HG02623 (cell line): ENCODE measurements at regions not wholly inside any gene's neighbourhood (a gene's known extent, or its start where the extent isn't known, plus 50 kb on each side); places are given as distances from the start of the nearest gene placed in this dataset.
A peak's percentile ranks its signal among the peaks of the same experiment; 100 is the strongest.

Experiments used
- ATAC-seq: cut with Tn5 transposase; IDR thresholded peaks from one replicate; pipeline ENCODE4 v1.9.1; 2021; ENCODE audit warnings: moderate library complexity; ENCODE audit not compliant: unreplicated experiment

- no peak for ATAC-seq
Measured at GRCh38 chr3:117235304-117235703, 525.7 kb downstream of the TUSC7 start.

GRCh38 chr3:117238806-117239205 is 529.2 kb downstream of the TUSC7 start:
- no peak for ATAC-seq

DNA sequence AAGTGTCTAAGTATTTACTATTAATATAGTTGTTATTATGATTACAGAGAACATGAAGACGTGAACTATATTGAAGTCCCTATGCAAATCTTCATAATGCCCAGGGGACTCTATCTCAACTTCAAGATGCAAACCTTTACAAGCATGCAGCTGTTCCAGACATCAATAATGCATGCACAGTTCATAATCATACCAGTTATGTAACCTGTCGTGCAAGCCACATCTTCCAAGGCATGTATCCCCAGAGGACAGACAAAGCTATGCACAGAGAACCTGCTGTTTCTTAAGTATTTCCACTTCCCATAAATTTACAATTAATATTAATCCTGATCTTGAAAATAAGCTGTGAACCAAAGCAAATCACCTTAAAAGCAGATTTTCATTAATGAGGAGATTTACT is 534.1 kb downstream of the TUSC7 start:
- no peak for ATAC-seq

DNA sequence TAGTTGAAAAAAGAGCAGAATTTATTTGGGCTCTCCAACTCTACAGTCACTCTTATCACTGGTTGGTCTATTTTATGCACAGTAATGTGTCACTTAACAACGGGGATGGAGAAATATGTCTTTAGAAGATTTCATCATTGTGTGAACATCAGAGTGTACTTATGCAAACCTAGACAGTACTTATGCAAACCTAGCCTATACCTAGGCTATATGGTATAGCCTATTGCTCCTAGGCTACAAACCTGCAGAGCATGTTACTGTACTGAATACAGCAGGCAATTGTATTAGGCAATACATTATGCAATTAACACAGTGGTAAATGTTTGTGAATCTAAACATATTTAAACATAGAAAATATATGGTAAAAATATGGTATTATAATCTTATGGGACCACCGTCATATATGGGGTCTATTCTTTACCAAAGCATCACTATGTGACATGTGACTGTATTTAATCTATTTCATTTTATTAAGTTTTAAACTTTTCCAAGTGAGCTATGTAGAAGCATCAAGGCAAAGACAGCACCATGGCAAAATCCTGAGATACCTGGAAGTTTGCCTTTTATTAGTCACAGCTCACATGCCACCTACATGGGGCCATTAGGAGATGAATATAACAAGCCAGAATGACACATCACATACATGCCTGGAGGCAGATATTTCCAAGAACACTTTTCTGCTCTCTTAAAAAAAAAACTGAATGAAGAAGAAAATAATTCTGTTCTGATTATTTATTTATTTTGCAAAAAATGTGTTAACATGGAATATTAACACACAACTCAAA is 537.4 kb downstream of the TUSC7 start:
- ATAC-seq = no peak

- no peak for ATAC-seq
Measured at GRCh38 chr3:117248153-117248552, 538.6 kb downstream of the TUSC7 start.

GRCh38 chr3:117252208-117252607 is 542.6 kb downstream of the TUSC7 start:
- no peak for ATAC-seq

DNA sequence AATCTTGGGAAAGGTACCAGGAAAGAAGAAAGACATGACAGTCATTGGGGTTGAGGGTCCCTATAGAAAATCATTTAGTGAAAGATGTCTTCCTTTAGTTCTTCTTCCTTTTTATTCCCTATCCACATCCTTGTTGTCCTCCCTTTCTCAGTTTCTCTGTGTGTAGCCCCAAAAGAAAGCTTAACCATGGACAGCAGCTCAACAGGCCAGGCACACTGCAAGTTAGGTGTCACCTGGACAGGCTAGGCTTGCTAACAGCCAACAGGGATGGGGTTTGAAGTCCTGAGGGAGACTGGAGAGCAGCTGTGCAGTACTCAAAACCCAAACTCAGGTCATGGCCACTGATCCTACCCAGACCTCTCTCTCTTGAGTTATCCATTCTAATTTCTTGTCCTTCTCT is 543.1 kb downstream of the TUSC7 start:
- no peak for ATAC-seq

DNA sequence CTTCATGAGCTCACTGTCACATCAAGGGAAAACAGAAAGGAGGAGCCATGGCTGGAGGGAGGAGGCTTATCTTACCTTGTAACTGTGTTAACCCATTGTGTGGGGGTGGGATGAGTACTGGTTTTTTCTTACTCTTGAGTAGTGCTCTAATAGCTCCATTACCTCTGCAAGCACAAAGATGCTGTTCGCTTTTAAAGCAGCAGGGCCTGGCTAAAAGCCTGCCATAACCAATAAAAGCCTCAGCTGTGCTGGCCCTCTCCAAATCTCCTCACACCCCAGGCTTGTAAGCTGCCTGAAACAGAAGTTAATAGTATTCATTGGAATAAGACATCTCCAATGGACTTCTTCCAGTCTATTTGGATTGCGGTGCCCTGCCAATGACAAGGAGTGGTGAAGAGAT is 544.1 kb downstream of the TUSC7 start:
- no peak for ATAC-seq

DNA sequence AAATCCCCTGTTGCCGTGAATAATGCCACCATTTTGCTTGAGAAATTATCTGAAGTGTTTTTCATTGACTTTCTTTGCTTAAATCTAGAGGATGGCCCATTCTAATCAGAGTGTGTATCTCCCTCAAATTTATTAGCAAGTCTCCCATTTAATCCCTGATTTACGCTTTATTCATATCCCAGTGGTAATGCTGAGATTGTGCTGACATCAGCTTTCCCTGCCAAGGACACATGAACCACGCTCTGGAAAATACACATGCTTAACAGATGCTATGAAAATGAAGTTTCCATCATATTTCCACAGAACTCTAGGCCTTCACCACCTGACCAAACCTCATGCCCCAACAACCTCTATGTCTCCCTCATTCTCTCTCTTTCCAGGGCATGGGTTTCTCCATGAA is 545.4 kb downstream of the TUSC7 start:
- no peak for ATAC-seq

DNA sequence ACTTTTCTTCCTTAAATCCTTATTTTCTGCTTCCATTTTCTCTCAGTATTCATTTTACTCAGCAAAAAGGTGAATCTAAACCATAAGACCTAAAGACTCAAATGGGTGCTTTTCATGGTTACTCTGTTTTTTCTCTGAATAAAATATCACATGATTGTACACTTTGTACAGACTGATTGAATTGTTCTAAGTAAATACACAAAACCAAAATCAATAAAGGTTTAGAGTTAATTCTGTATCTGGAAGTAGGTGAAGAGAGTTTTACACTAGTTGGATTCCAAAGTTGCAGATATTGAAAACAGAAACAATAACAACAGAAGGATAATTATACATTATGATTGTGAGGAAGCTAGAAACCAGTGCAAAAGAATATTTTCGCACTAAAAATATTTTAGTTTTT is 546.2 kb downstream of the TUSC7 start:
- ATAC-seq = no peak

GRCh38 chr3:117261983-117262421 is 552.4 kb downstream of the TUSC7 start:
- no peak for ATAC-seq

- no peak for ATAC-seq
Measured at GRCh38 chr3:117263270-117263669, 553.7 kb downstream of the TUSC7 start.

- ATAC-seq = no peak
Measured at GRCh38 chr3:117263745-117264144, 554.2 kb downstream of the TUSC7 start.

DNA sequence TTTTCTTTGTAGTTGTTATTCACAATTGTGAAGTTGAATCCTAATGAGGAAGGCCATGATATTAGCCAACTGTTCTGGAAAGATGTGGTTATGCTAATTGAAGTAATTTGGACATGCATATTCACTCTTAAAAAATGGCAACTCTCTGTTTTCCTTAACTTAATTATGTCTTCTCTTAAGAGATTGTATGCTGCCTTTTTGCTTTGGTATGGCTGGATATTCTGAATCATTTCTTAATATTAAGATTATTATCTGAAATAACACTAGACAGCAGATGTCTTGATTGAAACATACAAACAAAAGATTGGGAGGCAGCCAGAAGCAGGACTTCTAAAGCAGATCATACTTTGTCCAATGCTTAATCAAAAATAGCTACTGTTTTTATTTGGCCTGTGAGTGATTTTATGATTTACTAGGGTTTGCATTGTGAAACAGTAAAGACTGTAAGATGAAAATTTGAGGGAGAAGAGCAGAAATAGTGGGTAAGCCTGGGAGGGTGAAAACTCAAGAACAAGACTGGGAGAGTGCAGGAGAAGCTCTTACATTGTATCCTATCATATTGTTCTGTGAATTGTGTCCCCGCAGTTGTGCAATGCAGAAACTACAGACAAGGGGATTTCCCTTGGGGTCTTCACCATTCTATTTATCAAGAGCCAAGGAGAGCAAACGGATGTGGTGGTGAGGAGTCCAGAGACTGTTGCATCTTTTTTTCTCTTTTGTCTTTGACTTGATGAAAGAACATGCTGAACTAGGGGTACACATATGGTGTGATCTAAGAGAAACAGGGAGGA is 554.8 kb downstream of the TUSC7 start:
- ATAC-seq = no peak

DNA sequence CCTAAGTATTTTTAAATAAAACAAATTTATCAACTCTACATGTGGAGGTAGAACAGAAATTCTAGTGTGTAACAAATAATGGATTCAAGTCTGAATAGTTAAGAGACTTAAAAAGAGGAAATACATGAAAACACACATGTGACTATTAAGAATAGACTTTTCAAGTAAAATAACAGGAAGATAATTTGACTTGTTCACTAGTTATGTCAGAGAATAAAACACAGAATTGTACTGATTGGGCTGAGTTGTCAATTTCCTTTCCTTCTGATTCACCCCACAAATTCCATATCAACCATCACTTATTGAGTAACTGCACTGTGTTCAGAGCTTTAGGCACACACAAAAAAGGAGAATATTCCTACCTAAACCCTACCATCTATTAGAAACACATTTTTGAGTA is 557.2 kb downstream of the TUSC7 start:
- no peak for ATAC-seq

DNA sequence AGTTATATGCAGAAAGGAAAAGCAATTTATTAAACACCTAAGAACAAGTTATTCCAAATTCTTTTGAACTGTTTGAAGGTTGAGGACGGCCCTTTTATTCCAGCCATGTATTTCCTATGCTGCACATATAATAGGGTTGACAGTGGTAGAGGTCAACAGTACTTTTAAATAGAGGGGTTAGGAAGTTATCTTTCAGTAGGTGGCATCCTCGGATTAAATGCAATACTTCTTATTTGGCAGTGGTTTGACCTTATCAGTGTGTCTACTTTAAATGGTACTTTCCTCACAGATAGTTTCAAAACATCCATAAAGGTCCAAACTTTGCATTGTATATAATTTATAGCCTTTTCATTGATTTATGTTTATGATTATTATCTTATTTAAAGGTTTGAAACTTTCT is 558.7 kb downstream of the TUSC7 start:
- ATAC-seq = no peak

- no peak for ATAC-seq
Measured at GRCh38 chr3:117272274-117272673, 562.7 kb downstream of the TUSC7 start.

DNA sequence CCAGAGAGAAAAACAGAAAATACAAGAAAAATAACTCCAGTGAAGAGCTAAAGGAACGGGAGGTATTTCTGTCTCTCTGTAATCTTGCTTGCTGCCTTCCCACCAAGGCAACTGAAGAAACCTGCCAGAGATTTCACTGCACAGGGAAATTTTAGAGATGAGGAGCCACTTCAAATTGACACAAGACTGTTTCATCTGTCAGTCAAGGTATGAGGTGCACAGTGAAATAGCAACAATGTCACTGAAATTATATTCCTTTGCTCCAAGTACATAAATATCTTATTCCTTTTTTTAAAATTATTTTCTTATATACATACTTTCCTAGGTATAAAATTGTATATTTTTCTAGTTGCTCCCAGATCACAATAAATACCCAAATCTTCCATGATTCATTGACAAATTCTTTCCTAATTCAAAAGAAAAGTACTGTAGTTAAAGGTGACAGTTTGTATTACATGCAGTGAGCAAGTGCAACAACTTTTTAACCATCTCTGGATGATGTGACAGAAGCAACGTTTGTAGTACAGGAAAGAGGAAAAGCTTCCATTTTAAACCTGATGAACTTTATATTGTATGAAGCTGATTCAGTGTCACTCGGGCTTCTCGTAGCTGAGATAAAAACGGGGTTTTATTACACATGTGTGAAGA is 563.4 kb downstream of the TUSC7 start:
- no peak for ATAC-seq

- ATAC-seq = no peak
Measured at GRCh38 chr3:117277816-117278215, 568.2 kb downstream of the TUSC7 start.

- peak; percentile 84 for ATAC-seq
Measured at GRCh38 chr3:117278424-117279190, 569.0 kb downstream of the TUSC7 start.

- no peak for ATAC-seq
Measured at GRCh38 chr3:117281371-117281770, 571.8 kb downstream of the TUSC7 start.
